ENCODE measurements at regions not wholly inside any gene's neighbourhood (a gene's known extent, or its start where the extent isn't known, plus 50 kb on each side); places are given as distances from the start of the nearest gene placed in this dataset.

- no peak for DNase-seq
These were observed 211.4 kb upstream of the TMEM132C start for GRCh38 chr12:128055567-128055966.

GRCh38 chr12:128056136-128056801 is 210.7 kb upstream of the TMEM132C start:
- DNase-seq: no peak

- no peak for DNase-seq
These were observed 209.4 kb upstream of the TMEM132C start for GRCh38 chr12:128057586-128057985.

GRCh38 chr12:128059621-128060370 is 207.2 kb upstream of the TMEM132C start:
- no peak for DNase-seq

GRCh38 chr12:128068211-128068610 is 198.8 kb upstream of the TMEM132C start:
- no peak for DNase-seq

GRCh38 chr12:128069359-128069997 is 197.5 kb upstream of the TMEM132C start:
- DNase-seq: no peak

- no peak for DNase-seq
These were observed 193.0 kb upstream of the TMEM132C start for GRCh38 chr12:128073937-128074336.

- no peak for DNase-seq
These were observed 191.6 kb upstream of the TMEM132C start for GRCh38 chr12:128075332-128075731.

- DNase-seq: no peak
These were observed 190.8 kb upstream of the TMEM132C start for GRCh38 chr12:128076188-128076587.

- no peak for DNase-seq
These were observed 189.6 kb upstream of the TMEM132C start for GRCh38 chr12:128077211-128077916.

- DNase-seq: no peak
These were observed 189.1 kb upstream of the TMEM132C start for GRCh38 chr12:128077917-128078298.

- DNase-seq: no peak
These were observed 188.5 kb upstream of the TMEM132C start for GRCh38 chr12:128078301-128078971.

- DNase-seq: no peak
These were observed 187.5 kb upstream of the TMEM132C start for GRCh38 chr12:128079446-128079845.

- no peak for DNase-seq
These were observed 183.7 kb upstream of the TMEM132C start for GRCh38 chr12:128083132-128083729.

- DNase-seq: no peak
These were observed 178.0 kb upstream of the TMEM132C start for GRCh38 chr12:128088926-128089325.

- no peak for DNase-seq
These were observed 177.0 kb upstream of the TMEM132C start for GRCh38 chr12:128089961-128090360.

- DNase-seq: no peak
These were observed 175.8 kb upstream of the TMEM132C start for GRCh38 chr12:128091101-128091720.

- DNase-seq: no peak
These were observed 175.0 kb upstream of the TMEM132C start for GRCh38 chr12:128091951-128092382.

- no peak for DNase-seq
These were observed 168.2 kb upstream of the TMEM132C start for GRCh38 chr12:128098730-128099129.

- no peak for DNase-seq
These were observed 163.8 kb upstream of the TMEM132C start for GRCh38 chr12:128103152-128103551.

- DNase-seq: no peak
These were observed 157.7 kb upstream of the TMEM132C start for GRCh38 chr12:128109236-128109635.

- no peak for DNase-seq
These were observed 157.3 kb upstream of the TMEM132C start for GRCh38 chr12:128109636-128110035.
